ENCODE measurements at regions not wholly inside any gene's neighbourhood (a gene's known extent, or its start where the extent isn't known, plus 50 kb on each side); places are given as distances from the start of the nearest gene placed in this dataset.

DNA sequence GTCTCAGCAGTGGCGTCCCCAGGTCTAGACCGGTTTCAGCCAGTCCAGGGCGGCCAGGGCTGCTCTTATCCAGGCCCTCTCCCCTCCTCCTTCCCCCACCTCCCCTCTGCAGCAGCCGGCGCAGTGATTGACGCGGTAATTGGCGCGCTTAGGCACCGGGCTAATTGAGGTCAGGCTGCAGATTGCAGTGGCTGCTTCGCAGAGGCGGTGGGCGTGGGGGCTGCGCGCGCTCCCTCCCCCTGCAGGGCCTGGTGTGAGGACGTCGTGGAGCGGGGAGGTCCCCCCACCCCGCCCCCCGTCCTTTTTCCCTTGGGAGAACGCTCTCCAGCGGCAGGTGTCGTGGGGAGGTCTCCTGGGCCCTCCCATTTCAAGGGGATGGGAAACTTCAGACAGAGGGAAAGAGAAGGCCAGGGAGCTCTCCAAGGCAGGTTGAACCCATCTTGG, 70.4 kb upstream of the BLCAP start:
- DNase-seq: no peak

DNA sequence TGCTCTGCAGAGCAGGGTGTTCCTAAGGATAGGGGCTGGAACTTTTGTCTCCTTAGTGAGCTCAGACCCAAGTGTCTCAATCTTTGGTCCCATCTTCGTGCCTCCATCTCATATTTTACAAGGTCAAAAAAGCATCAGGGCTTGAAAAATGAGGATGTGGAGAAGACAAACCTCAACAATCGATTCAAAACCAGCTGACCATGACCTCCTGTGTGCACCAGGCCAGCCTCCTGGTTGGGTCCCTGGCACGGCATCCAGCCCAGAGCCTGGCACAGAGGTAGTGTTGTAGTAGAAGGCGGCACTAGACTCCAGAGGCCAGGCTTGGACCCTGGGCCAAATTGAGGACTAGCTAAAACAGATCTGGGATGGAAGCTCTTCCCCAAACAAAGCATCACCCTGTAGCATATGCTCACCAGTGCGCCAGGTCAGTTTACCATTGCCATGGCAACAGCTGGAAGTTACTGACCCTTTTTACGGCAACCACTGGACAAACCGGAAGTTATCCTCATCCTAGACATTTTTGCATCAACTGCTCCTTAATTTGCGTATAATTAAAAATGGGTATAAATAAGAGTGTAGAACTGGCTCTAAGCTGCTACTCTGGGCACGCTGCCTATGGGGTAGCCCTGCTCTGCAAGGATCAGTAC, 69.3 kb upstream of the BLCAP start:
- no peak for DNase-seq

DNA sequence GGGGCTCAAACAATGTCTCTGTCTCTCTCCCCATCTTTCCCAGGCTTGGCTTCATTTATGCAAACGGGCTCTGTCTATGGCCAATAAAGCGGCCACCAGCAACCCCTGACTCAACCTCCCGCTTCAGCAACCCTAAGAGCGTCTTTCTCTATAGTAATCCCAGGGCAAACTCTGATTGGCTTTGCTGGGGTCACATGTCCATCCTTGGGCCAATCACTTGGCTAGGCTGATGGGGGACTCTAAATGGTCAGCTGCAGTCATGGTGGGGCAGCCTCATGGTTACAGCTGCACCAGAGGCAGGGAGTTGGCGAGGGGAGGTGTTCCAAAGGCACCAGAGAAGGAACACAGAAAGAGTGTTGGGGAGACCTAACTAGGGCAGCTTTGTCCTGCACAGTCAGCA, 68.5 kb upstream of the BLCAP start:
- DNase-seq: no peak

DNA sequence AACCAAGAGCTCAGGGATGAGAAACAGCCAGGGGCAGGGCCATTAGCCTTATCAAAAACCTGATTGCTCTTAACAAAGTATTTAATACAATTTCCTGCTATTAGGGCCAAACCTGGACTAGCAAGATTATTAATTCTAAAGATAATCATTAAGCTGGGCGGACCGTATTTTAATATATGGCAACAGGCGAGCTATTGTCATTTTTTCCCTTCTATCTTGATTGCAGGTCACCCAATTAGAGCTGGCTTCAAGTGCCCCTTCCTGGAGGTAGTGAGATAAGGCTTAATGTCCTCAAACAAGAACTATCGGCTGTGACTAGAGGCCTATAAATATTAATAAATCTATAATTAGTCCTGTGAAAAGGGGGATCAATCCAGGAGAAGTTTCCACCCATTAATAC, 66.0 kb upstream of the BLCAP start:
- DNase-seq: no peak

DNA sequence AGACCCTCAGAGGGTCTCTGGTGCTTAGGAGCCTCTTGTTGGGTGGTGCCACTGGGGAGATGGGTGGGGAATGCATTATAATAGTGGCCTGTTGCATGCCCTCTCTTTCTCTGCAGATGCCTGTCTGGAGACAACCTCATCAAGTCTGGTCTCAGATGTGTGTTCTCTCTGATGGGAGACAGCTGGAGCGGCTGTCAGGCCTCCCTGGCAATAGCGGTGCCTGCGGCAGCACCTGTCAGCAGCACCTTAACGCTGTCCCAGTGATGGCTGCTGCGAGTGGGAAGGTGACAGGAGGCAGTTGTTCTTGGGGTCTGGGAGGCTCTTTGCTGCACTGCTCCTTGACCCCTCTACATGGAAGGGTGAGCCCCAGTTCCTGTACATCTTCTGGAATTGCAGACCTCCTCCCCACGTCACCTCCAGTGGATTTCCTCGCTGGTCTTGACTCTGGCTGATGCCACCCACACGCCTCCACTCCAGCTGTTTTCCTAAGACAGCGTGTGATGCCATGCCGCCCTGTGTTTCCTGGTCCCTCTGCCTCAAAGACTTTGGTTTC, 63.3 kb upstream of the BLCAP start:
- no peak for DNase-seq

DNA sequence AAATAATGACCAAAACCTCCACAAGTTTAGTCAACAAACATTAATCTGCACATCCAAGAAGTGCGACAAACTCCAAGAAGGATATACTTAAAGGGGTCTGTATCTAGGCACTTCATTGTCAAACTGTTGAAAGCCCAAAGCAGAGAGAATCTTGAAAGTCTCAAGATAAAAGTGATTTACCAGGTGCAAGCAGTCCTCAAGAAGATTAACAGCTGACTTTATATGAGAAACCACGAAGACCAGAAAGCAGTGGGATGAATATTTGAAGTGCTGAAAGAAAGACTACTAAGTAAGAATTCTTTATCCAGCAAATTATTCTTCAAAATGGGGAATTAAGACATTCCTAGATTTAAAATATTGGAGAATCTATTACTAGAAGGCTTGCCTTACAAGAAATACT, 58.4 kb upstream of the BLCAP start:
- DNase-seq: no peak

DNA sequence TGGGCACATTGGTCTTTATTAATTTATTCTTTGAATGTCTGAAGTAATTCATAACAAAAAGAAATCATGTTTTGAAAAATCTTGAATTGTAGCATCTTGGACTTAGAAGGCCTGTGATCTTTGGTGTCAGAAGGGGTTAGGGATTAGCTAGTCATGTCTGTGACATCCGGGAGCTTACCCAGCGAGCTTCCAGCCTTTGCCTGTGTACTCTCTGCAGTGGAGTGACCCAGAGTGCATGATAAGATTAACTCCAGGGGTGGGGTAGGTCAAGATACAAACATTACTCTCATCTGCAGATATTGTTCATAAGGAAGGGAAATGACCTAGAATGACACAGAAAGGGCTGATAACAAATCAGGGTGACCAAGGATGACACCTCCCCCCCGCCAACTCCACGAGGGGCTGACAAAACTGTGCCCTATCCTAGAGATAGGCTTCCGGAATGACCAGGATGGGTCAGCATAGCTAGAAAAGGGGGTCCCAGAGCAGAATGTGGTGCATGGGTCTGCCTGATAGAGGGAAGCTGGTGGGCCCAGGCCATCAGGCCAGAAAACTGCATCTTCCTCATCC, 56.6 kb upstream of the BLCAP start:
- DNase-seq: no peak

DNA sequence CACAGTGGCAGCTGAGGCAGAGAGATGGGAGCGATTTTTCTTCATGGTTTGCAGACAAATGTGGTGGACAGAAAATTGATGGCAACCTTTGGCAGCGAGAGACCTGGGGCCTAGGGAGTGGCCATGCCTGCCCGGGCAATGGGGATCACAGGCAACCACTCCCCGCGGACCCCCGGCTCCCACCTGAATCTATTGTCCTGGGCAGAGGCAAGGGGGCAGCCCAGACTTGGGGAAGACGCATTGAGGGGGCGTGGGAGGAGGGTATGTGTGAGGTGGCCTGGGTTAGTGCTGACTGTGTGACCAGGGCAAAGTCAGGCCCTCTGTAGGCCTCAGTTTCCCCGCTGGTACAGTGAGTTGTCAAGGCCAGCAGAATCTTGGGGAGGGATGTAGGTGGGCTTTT, 53.6 kb upstream of the BLCAP start:
- DNase-seq: no peak

DNA sequence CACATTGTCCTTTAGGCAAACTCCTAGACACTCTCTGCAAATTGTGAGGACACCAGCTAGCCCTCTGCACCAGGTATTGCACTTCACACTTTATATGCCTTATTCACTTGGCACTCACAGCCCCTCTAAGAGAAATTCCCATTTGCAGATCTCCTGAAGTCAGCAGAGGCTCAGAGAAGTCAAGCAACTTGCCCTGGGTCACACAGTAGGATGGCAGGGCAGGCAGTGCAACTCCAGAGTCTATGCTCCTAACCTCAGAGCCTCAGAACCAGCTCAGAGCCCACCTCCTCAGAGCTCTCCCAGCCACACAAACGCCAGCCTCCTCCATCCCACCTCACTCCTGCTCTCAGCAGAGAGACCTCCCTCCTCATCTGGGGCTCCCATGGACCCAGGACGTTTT, 52.4 kb upstream of the BLCAP start:
- no peak for DNase-seq

DNA sequence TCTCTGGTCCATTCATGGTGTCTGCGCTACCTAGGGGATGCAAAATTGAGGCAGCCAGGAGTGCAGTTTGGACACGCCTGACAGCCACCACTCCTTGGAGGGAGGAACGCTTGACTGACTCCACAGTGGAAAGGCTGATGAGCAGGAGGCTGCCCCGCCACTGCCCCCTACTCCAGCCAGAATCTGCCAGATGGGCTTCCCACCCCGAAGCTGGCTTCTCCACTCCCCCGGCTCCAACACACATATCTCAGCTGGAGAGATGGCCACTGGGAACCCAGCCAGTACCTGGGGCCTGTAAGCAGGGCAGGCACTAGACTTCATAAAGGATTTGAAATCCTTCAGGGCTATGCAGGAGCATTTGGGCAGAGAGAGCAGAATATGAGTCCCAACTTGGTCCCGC, 51.4 kb upstream of the BLCAP start:
- no peak for DNase-seq

DNA sequence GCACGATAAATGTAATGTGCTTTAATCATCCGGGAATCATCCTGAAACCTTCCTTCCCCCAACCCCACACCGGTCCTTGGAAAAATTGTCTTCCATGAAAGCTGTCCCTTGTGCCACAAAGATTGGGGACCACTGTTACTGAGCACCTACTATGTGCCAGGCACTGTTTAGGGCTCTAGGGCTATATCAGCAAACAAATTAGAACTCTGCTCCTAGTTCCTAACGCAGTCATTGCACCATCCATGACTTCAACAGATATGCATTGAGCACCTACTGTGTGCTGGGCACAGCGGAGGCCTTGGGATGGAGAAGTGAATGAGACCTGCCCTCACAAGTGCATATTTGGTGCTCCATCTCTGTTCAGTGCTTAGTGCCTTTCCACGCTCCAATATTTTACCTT, 50.3 kb upstream of the BLCAP start:
- no peak for DNase-seq
